Liver (tissue), 3 donors: ENCODE measurements at regions not wholly inside any gene's neighbourhood (a gene's known extent, or its start where the extent isn't known, plus 50 kb on each side); places are given as distances from the start of the nearest gene placed in this dataset.

ENCODE experiments used
- EGR1 ChIP-seq, 2 donors: IDR thresholded peaks; 2 replicates each; pipeline ENCODE4 v1.6.1; 2016 to 2018; ENCODE audit warnings: antibody characterized with exemption in 2 of 2, low read depth in 2 of 2
- GABPA ChIP-seq, 2 donors: IDR thresholded peaks in 1 of 2; conservative IDR thresholded peaks in 1 of 2; 2 replicates each; pipeline ENCODE4 v1.6.1; 2016; ENCODE audit warnings: antibody characterized with exemption in 2 of 2, mild to moderate bottlenecking in 1 of 2, moderate library complexity in 1 of 2
- HNF4A ChIP-seq, 2 donors: conservative IDR thresholded peaks; 2 replicates each; pipeline ENCODE4 v1.6.1; 2016; ENCODE audit warnings: antibody characterized with exemption in 2 of 2, mild to moderate bottlenecking in 2 of 2
- JUND ChIP-seq, 2 donors: IDR thresholded peaks; 2 replicates each; pipeline ENCODE4 v1.6.1; 2016; ENCODE audit warnings: antibody characterized with exemption in 2 of 2
- RAD21 ChIP-seq, 2 donors: IDR thresholded peaks; 2 replicates each; pipeline ENCODE4 v1.6.1; 2016; ENCODE audit warnings: antibody characterized with exemption in 2 of 2, mild to moderate bottlenecking in 2 of 2
- TAF1 ChIP-seq: conservative IDR thresholded peaks from 2 replicates; pipeline ENCODE4 v1.6.1; 2016; ENCODE audit warnings: antibody characterized with exemption, mild to moderate bottlenecking
- TF ChIP-seq, protein P1 (sequence below): fragments of 150-350 bp; IDR thresholded peaks from 2 replicates; pipeline ENCODE4 v1.5.1; 2017; ENCODE audit warnings: improper control_type of control experiment, low read depth, low read length; ENCODE audit not compliant: missing input control
- TF ChIP-seq, protein P2 (sequence below): IDR thresholded peaks from 2 replicates; pipeline ENCODE4 v1.6.1; 2016; ENCODE audit warnings: antibody characterized with exemption
- TF ChIP-seq, protein P3 (sequence below): IDR thresholded peaks from 2 replicates; pipeline ENCODE4 v1.6.1; 2016; ENCODE audit warnings: antibody characterized with exemption
- TF ChIP-seq, protein P4 (sequence below): IDR thresholded peaks from 2 replicates; pipeline ENCODE4 v1.6.1; 2016; ENCODE audit warnings: antibody characterized with exemption, mild to moderate bottlenecking
- donor health status: healthy.
- donor health status: healthy.

DNA sequence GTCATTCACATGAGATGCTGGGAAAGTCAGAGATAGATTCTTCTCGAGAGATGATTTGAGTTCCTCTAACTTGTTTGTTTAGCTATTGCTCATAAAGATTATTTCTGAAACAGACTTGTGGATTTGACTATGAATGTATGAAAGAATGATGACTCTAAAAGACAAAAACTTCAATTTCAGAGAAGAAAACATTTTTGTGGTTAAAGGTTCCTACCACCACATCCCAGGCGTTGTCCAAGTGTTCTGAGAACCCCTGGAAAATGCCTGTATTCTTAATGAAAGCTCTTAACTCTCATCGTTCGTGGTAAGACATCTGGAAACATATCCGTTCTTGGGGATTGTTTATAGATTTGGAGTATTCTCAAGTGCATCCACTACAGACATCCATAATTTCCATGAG is 228.7 kb downstream of the BARHL2 start:
- TF ChIP-seq JUND (IDR thresholded peaks at IDR 0.05) (no peak), EGR1 (IDR thresholded peaks at IDR 0.05; ENCODE audit: low read depth in 2 of 2) (no peak), RAD21 (IDR thresholded peaks at IDR 0.05) (no peak), GABPA (IDR thresholded peaks at IDR 0.05 in 1 of 2, conservative IDR thresholded peaks at IDR 0.05 in 1 of 2) (no peak), HNF4A (conservative IDR thresholded peaks at IDR 0.05) (no peak), TAF1 (no peak)
- TF ChIP-seq, protein P1, sequence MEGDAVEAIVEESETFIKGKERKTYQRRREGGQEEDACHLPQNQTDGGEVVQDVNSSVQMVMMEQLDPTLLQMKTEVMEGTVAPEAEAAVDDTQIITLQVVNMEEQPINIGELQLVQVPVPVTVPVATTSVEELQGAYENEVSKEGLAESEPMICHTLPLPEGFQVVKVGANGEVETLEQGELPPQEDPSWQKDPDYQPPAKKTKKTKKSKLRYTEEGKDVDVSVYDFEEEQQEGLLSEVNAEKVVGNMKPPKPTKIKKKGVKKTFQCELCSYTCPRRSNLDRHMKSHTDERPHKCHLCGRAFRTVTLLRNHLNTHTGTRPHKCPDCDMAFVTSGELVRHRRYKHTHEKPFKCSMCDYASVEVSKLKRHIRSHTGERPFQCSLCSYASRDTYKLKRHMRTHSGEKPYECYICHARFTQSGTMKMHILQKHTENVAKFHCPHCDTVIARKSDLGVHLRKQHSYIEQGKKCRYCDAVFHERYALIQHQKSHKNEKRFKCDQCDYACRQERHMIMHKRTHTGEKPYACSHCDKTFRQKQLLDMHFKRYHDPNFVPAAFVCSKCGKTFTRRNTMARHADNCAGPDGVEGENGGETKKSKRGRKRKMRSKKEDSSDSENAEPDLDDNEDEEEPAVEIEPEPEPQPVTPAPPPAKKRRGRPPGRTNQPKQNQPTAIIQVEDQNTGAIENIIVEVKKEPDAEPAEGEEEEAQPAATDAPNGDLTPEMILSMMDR = no peak
- TF ChIP-seq, protein P2, sequence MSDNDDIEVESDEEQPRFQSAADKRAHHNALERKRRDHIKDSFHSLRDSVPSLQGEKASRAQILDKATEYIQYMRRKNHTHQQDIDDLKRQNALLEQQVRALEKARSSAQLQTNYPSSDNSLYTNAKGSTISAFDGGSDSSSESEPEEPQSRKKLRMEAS = no peak
- TF ChIP-seq, protein P3, sequence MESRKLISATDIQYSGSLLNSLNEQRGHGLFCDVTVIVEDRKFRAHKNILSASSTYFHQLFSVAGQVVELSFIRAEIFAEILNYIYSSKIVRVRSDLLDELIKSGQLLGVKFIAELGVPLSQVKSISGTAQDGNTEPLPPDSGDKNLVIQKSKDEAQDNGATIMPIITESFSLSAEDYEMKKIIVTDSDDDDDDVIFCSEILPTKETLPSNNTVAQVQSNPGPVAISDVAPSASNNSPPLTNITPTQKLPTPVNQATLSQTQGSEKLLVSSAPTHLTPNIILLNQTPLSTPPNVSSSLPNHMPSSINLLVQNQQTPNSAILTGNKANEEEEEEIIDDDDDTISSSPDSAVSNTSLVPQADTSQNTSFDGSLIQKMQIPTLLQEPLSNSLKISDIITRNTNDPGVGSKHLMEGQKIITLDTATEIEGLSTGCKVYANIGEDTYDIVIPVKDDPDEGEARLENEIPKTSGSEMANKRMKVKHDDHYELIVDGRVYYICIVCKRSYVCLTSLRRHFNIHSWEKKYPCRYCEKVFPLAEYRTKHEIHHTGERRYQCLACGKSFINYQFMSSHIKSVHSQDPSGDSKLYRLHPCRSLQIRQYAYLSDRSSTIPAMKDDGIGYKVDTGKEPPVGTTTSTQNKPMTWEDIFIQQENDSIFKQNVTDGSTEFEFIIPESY = no peak
- TF ChIP-seq, protein P4, sequence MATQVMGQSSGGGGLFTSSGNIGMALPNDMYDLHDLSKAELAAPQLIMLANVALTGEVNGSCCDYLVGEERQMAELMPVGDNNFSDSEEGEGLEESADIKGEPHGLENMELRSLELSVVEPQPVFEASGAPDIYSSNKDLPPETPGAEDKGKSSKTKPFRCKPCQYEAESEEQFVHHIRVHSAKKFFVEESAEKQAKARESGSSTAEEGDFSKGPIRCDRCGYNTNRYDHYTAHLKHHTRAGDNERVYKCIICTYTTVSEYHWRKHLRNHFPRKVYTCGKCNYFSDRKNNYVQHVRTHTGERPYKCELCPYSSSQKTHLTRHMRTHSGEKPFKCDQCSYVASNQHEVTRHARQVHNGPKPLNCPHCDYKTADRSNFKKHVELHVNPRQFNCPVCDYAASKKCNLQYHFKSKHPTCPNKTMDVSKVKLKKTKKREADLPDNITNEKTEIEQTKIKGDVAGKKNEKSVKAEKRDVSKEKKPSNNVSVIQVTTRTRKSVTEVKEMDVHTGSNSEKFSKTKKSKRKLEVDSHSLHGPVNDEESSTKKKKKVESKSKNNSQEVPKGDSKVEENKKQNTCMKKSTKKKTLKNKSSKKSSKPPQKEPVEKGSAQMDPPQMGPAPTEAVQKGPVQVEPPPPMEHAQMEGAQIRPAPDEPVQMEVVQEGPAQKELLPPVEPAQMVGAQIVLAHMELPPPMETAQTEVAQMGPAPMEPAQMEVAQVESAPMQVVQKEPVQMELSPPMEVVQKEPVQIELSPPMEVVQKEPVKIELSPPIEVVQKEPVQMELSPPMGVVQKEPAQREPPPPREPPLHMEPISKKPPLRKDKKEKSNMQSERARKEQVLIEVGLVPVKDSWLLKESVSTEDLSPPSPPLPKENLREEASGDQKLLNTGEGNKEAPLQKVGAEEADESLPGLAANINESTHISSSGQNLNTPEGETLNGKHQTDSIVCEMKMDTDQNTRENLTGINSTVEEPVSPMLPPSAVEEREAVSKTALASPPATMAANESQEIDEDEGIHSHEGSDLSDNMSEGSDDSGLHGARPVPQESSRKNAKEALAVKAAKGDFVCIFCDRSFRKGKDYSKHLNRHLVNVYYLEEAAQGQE = no peak
